Panc1 (cell line): ENCODE measurements at regions not wholly inside any gene's neighbourhood (a gene's known extent, or its start where the extent isn't known, plus 50 kb on each side); places are given as distances from the start of the nearest gene placed in this dataset.

Experiments used
- ATAC-seq: fragments of 200-7000 bp; cut with Tn5 transposase; 2 replicates; pipeline ENCODE4 v1.9.1; 2020; ENCODE audit warnings: mild to moderate bottlenecking, moderate library complexity
- BruUV-seq: library from RNA; stranded (reverse); fragments of 400-500 nt; replicated peaks from 2 replicates; lab custom pipeline; 2021; lab: Mats Ljungman, UMichigan
- CTCF ChIA-PET: fragments of 300-600 bp; sonication (Branson Sonifier 250); formaldehyde crosslinking; loops from one replicate; lab custom pipeline; 2022; ENCODE audit warnings: antibody characterized with exemption; lab: Charles Lee
- POLR2A ChIA-PET: fragments of 300-600 bp; sonication (Branson Sonifier 250); formaldehyde crosslinking; loops from one replicate; lab custom pipeline; 2022; ENCODE audit warnings: antibody characterized with exemption; lab: Charles Lee
- DNase-seq: peaks from one replicate; pipeline ENCODE4 v3.0.0-alpha.2; 2010; ENCODE audit warnings: low read depth, low spot score
- H3K27ac ChIP-seq: 2 replicates; pipeline ENCODE4 v1.5.1; 2011; ENCODE audit warnings: mild to moderate bottlenecking, low read length, inconsistent platforms
- H3K27me3 ChIP-seq: fragments of 200-500 bp; sonication (Bioruptor generic); 2 replicates; pipeline ENCODE4 v1.6.0; 2014; ENCODE audit warnings: low read length, inconsistent platforms; ENCODE audit not compliant: control insufficient read depth, insufficient read depth
- H3K36me3 ChIP-seq: fragments of 200-500 bp; sonication (Bioruptor generic); 2 replicates; pipeline ENCODE4 v1.5.1; 2014; ENCODE audit warnings: inconsistent platforms, mild to moderate bottlenecking, low read length, moderate library complexity; ENCODE audit not compliant: control insufficient read depth, insufficient read depth
- H3K4me1 ChIP-seq: 2 replicates; pipeline ENCODE4 v1.5.1; 2011; ENCODE audit warnings: inconsistent platforms, mild to moderate bottlenecking, low read length, moderate library complexity; ENCODE audit not compliant: control insufficient read depth, insufficient read depth
- H3K4me3 ChIP-seq, 2 experiments: 2 replicates each; pipeline ENCODE4 v1.5.1; 2011 to 2012; ENCODE audit warnings: low read depth in 2 of 2, low read length in 2 of 2, mild to moderate bottlenecking in 2 of 2, inconsistent platforms in 1 of 2, moderate library complexity in 1 of 2
- H3K9me3 ChIP-seq: fragments of 200-500 bp; sonication (Bioruptor generic); 2 replicates; pipeline ENCODE4 v1.5.1; 2014; ENCODE audit warnings: low read depth, mild to moderate bottlenecking, inconsistent platforms, low read length, moderate library complexity; ENCODE audit not compliant: control insufficient read depth, insufficient read depth
- POLR2AphosphoS5 ChIP-seq: IDR thresholded peaks from 2 replicates; pipeline ENCODE4 v1.6.1; 2012; ENCODE audit warnings: mild to moderate bottlenecking, low read depth, low read length, moderate library complexity
- SIN3A ChIP-seq: IDR thresholded peaks from 2 replicates; pipeline ENCODE4 v1.6.1; 2012; ENCODE audit warnings: low read depth, mild to moderate bottlenecking, low read length, moderate library complexity, borderline replicate concordance; ENCODE audit not compliant: insufficient read depth
- TCF7L2 ChIP-seq: IDR thresholded peaks from 2 replicates; pipeline ENCODE4 v1.6.1; 2011; ENCODE audit warnings: mild to moderate bottlenecking, low read depth, low read length, inconsistent platforms
- in situ Hi-C: cut with HindIII; loops from 2 replicates; pipeline ENCODE4 v1.10.0; 2016; ENCODE audit warnings: low sequenced_read_pairs, low pct_unique_long_range_greater_than_20kb
- intact Hi-C: fragments of 100-400 bp; cut with micrococcal nuclease; formaldehyde crosslinking; loops from one replicate; pipeline ENCODE4 v1.10.0; 2022; ENCODE audit not compliant: unreplicated experiment
- TF ChIP-seq, protein P1 (sequence below), 2 experiments: IDR thresholded peaks; 2 replicates each; pipeline ENCODE4 v1.6.1; 2011 to 2012; ENCODE audit warnings: low read depth in 2 of 2, control low read depth in 1 of 2, low read length in 1 of 2, mild to moderate bottlenecking in 1 of 2, moderate library complexity in 1 of 2; ENCODE audit not compliant: insufficient read depth in 1 of 2
- TF ChIP-seq, protein P2 (sequence below): fragments of 450-650 bp; IDR thresholded peaks from 2 replicates; pipeline ENCODE4 v1.5.1; 2017; ENCODE audit warnings: mild to moderate bottlenecking

- no peaks in the 10 kb centered on the region for H3K9me3 ChIP-seq
- H3K4me1 ChIP-seq = no peaks in the 10 kb centered on the region
- no peak overlapping the region for H3K4me3 ChIP-seq
- DNase-seq = no peak
- ChIA-PET POLR2A (no interaction called here), CTCF (no interaction called here)
- TF ChIP-seq SIN3A (no peak), POLR2AphosphoS5 (no peak), TCF7L2 (no peak)
- TF ChIP-seq, protein P1, sequence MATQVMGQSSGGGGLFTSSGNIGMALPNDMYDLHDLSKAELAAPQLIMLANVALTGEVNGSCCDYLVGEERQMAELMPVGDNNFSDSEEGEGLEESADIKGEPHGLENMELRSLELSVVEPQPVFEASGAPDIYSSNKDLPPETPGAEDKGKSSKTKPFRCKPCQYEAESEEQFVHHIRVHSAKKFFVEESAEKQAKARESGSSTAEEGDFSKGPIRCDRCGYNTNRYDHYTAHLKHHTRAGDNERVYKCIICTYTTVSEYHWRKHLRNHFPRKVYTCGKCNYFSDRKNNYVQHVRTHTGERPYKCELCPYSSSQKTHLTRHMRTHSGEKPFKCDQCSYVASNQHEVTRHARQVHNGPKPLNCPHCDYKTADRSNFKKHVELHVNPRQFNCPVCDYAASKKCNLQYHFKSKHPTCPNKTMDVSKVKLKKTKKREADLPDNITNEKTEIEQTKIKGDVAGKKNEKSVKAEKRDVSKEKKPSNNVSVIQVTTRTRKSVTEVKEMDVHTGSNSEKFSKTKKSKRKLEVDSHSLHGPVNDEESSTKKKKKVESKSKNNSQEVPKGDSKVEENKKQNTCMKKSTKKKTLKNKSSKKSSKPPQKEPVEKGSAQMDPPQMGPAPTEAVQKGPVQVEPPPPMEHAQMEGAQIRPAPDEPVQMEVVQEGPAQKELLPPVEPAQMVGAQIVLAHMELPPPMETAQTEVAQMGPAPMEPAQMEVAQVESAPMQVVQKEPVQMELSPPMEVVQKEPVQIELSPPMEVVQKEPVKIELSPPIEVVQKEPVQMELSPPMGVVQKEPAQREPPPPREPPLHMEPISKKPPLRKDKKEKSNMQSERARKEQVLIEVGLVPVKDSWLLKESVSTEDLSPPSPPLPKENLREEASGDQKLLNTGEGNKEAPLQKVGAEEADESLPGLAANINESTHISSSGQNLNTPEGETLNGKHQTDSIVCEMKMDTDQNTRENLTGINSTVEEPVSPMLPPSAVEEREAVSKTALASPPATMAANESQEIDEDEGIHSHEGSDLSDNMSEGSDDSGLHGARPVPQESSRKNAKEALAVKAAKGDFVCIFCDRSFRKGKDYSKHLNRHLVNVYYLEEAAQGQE (IDR thresholded peaks at IDR 0.05; ENCODE audit: insufficient read depth in 1 of 2, low read depth in 2 of 2, low read length in 1 of 2) = no peak
- TF ChIP-seq, protein P2, sequence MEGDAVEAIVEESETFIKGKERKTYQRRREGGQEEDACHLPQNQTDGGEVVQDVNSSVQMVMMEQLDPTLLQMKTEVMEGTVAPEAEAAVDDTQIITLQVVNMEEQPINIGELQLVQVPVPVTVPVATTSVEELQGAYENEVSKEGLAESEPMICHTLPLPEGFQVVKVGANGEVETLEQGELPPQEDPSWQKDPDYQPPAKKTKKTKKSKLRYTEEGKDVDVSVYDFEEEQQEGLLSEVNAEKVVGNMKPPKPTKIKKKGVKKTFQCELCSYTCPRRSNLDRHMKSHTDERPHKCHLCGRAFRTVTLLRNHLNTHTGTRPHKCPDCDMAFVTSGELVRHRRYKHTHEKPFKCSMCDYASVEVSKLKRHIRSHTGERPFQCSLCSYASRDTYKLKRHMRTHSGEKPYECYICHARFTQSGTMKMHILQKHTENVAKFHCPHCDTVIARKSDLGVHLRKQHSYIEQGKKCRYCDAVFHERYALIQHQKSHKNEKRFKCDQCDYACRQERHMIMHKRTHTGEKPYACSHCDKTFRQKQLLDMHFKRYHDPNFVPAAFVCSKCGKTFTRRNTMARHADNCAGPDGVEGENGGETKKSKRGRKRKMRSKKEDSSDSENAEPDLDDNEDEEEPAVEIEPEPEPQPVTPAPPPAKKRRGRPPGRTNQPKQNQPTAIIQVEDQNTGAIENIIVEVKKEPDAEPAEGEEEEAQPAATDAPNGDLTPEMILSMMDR = no peak
- H3K36me3 ChIP-seq = no peaks in the 10 kb centered on the region
- no TSS peak for BruUV-seq
- no peak for ATAC-seq
- in situ Hi-C loops = no loop called here
- no peaks in the 10 kb centered on the region for H3K27me3 ChIP-seq
- intact Hi-C loops = no loop called here
- no peak overlapping the region for H3K27ac ChIP-seq
Measured at GRCh38 chr3:162029736-162030135, 533.1 kb downstream of the OTOL1 start.

DNA sequence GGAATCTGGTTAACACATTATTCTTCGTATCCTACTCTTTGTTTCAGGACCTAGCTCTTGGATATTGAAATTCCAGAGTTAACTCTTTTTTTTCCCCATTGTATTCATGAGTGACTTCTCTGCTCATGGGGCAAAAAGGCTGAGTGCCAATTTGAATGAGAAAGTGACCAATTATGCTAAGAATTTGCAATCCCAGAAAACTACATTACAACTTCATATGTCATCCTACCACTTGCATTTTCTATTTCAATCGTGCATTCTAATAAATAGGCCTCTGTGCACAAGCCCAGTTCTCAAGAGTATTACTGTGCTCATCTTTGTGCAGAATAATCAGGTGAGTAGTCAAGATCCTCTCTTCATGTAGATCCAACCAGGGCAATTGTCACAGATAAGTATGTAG is 537.8 kb downstream of the OTOL1 start:
- in situ Hi-C loops (no loop called here), intact Hi-C loops (no loop called here)
- Histone ChIP-seq H3K27ac (no peak overlapping the region), H3K36me3 (no peaks in the 10 kb centered on the region), H3K9me3 (no peaks in the 10 kb centered on the region), H3K27me3 (no peaks in the 10 kb centered on the region), H3K4me1 (no peaks in the 10 kb centered on the region), H3K4me3 (no peak overlapping the region)
- POLR2A ChIA-PET = no interaction called here
- no TSS peak for BruUV-seq
- no peak for ATAC-seq
- DNase-seq = no peak
- TF ChIP-seq POLR2AphosphoS5 = no peak
- TF ChIP-seq, protein P1 (IDR thresholded peaks at IDR 0.05; ENCODE audit: insufficient read depth in 1 of 2, low read depth in 2 of 2, low read length in 1 of 2) = no peak
- no peak for TF ChIP-seq SIN3A
- no peak for TF ChIP-seq TCF7L2
- TF ChIP-seq, protein P2 = no peak
- CTCF ChIA-PET = no interaction called here
